ENCODE measurements at regions not wholly inside any gene's neighbourhood (a gene's known extent, or its start where the extent isn't known, plus 50 kb on each side); places are given as distances from the start of the nearest gene placed in this dataset.

- Histone ChIP-seq H3K27ac (ENCODE audit: low read depth, low read length) (no peak overlapping the region), H2BK5ac (ENCODE audit: low read depth, low read length) (no peak overlapping the region), H4K8ac (ENCODE audit: extremely low read depth, insufficient read depth, low read length) (no peak overlapping the region), H3K9me3 (ENCODE audit: insufficient read depth in 2 of 2, low read depth in 1 of 2, low read length in 1 of 2) (no peaks in the 10 kb centered on the region; a peak in 1 of 4 replicates), H3K18ac (ENCODE audit: extremely low read depth, low read length) (no peak overlapping the region), H2BK12ac (ENCODE audit: low read depth, low read length) (no peak overlapping the region), H3K14ac (ENCODE audit: insufficient read length) (no peak overlapping the region), H3K79me2 (ENCODE audit: control insufficient read depth in 1 of 2, insufficient read depth in 2 of 2, low read length in 2 of 2) (no peaks in the 10 kb centered on the region), H3K4me2 (ENCODE audit: insufficient read depth in 1 of 2, low read depth in 2 of 2, low read length in 2 of 2) (no peak overlapping the region), H3K4me3 (ENCODE audit: extremely low read depth in 1 of 4, insufficient read depth in 2 of 4, low read depth in 3 of 4, low read length in 4 of 4) (no peak overlapping the region), H2AK5ac (ENCODE audit: low read depth, low read length) (no peak overlapping the region), H3K9ac (replicated peaks in 1 of 4; ENCODE audit: extremely low read depth in 1 of 4, low read depth in 3 of 4, low read length in 3 of 4) (no peak overlapping the region), H3K4me1 (replicated peaks in 1 of 4; ENCODE audit: control insufficient read depth in 3 of 4, insufficient read depth in 4 of 4, low read length in 3 of 4) (no peaks in the 10 kb centered on the region), H3K27me3 (replicated peaks in 1 of 4; ENCODE audit: control insufficient read depth in 3 of 4, extremely low read depth in 1 of 4, insufficient read depth in 3 of 4, low read length in 3 of 4) (no peaks in the 10 kb centered on the region), H3K23ac (ENCODE audit: insufficient read length) (no peak overlapping the region), H3K36me3 (ENCODE audit: control insufficient read depth in 2 of 4, insufficient read depth in 4 of 4, low read length in 3 of 4) (no peaks in the 10 kb centered on the region), H2BK15ac (ENCODE audit: low read length) (no peak overlapping the region), H2BK20ac (ENCODE audit: low read length) (no peak overlapping the region), H4K91ac (replicated peaks; ENCODE audit: insufficient read length, low read length) (no peak overlapping the region), H2AFZ (ENCODE audit: low read length) (no peak overlapping the region), H2BK120ac (replicated peaks; ENCODE audit: low read depth, low read length) (no peak overlapping the region), H3K56ac (replicated peaks; ENCODE audit: insufficient read length, low read depth, low read length) (no peak overlapping the region), H3K4ac (replicated peaks; ENCODE audit: insufficient read length, low read depth, low read length) (no peak overlapping the region), H3K79me1 (ENCODE audit: low read depth, low read length) (no peaks in the 10 kb centered on the region), H4K20me1 (replicated peaks in 1 of 2; ENCODE audit: control insufficient read depth in 1 of 2, insufficient read depth in 2 of 2, low read length in 2 of 2) (no peaks in the 10 kb centered on the region), H4K5ac (ENCODE audit: insufficient read length, low read depth, low read length) (no peak overlapping the region), H3K23me2 (ENCODE audit: low read depth, low read length) (no peaks in the 10 kb centered on the region)
- DNase-seq (ENCODE audit: low read depth in 1 of 2, low spot score in 2 of 2) (no peak), FAIRE-seq (no peak)
- ChIA-PET CTCF (ENCODE audit: partially characterized antibody) (interaction anchor here (1.0 to 1.1 kb wide), 2 partner anchors 8 to 148 kb away, joined by 3 read pairs; no protein-coding TSS in a partner anchor), POLR2A (ENCODE audit: partially characterized antibody) (no interaction called here)
- 100% methylated on average over 1 of the region's 1 CpG; no CpG with 5 or more reads in 1 of the 2 experiments for WGBS, 2 experiments (ENCODE audit: extremely low coverage in 1 of 2, insufficient coverage in 1 of 2, insufficient read length in 1 of 2, insufficient replicate concordance in 2 of 2, low coverage in 1 of 2, low lambda C conversion rate in 2 of 2, missing lambda C conversion rate in 1 of 2)
- no peak for TF ChIP-seq MAFK (IDR thresholded peaks at IDR 0.05; ENCODE audit: low read depth, low read length)
- no peak for TF ChIP-seq RNF2 (IDR thresholded peaks at IDR 0.05; ENCODE audit: borderline replicate concordance, low read depth, low read length, missing control alignments, poor library complexity, severe bottlenecking)
- TF ChIP-seq EP300 (IDR thresholded peaks at IDR 0.05; ENCODE audit: borderline replicate concordance in 1 of 2, low read depth in 2 of 2, low read length in 2 of 2) = no peak
- no peak for TF ChIP-seq SP1 (IDR thresholded peaks at IDR 0.05; ENCODE audit: low read depth, low read length)
- no peak for TF ChIP-seq RXRA (IDR thresholded peaks at IDR 0.05; ENCODE audit: insufficient read depth, low read depth, low read length)
- TF ChIP-seq SUZ12 (IDR thresholded peaks at IDR 0.05; ENCODE audit: low read length) = no peak
- TF ChIP-seq JUN (IDR thresholded peaks at IDR 0.05; ENCODE audit: low read depth, low read length) = no peak
Observed at GRCh38 chr5:143683459-143683858, 128.5 kb upstream of the HMHB1 start.
